GM18861 (cell line): ENCODE measurements at regions not wholly inside any gene's neighbourhood (a gene's known extent, or its start where the extent isn't known, plus 50 kb on each side); places are given as distances from the start of the nearest gene placed in this dataset.

Experiments used
- ATAC-seq: cut with Tn5 transposase; IDR thresholded peaks from one replicate; pipeline ENCODE4 v1.9.1; 2021; ENCODE audit not compliant: unreplicated experiment

- ATAC-seq = no peak
These were observed 149.5 kb upstream of the RPS6KA2 start for GRCh38 chr6:166776571-166776970.

- no peak for ATAC-seq
These were observed 148.8 kb upstream of the RPS6KA2 start for GRCh38 chr6:166775923-166776220.

- no peak for ATAC-seq
These were observed 148.3 kb upstream of the RPS6KA2 start for GRCh38 chr6:166775180-166775922.

- no peak for ATAC-seq
These were observed 147.7 kb upstream of the RPS6KA2 start for GRCh38 chr6:166774770-166775169.

GRCh38 chr6:166774292-166774691, 147.2 kb upstream of the RPS6KA2 start:
- ATAC-seq = no peak

- no peak for ATAC-seq
These were observed 145.5 kb upstream of the RPS6KA2 start for GRCh38 chr6:166772518-166772917.

- ATAC-seq = no peak
These were observed 144.7 kb upstream of the RPS6KA2 start for GRCh38 chr6:166771701-166772100.

- no peak for ATAC-seq
These were observed 143.4 kb upstream of the RPS6KA2 start for GRCh38 chr6:166770216-166771116.

GRCh38 chr6:166769648-166770047, 142.6 kb upstream of the RPS6KA2 start:
- no peak for ATAC-seq

GRCh38 chr6:166768761-166769160, 141.7 kb upstream of the RPS6KA2 start:
- ATAC-seq = no peak

GRCh38 chr6:166767230-166767629, 140.2 kb upstream of the RPS6KA2 start:
- no peak for ATAC-seq

- no peak for ATAC-seq
These were observed 139.7 kb upstream of the RPS6KA2 start for GRCh38 chr6:166766769-166767168.

- ATAC-seq = no peak
These were observed 138.1 kb upstream of the RPS6KA2 start for GRCh38 chr6:166765234-166765541.

GRCh38 chr6:166764473-166765233, 137.6 kb upstream of the RPS6KA2 start:
- no peak for ATAC-seq

- no peak for ATAC-seq
These were observed 136.8 kb upstream of the RPS6KA2 start for GRCh38 chr6:166763606-166764472.

GRCh38 chr6:166761801-166762200, 134.8 kb upstream of the RPS6KA2 start:
- no peak for ATAC-seq

- ATAC-seq = no peak
These were observed 133.2 kb upstream of the RPS6KA2 start for GRCh38 chr6:166760288-166760687.

GRCh38 chr6:166758136-166758704, 131.2 kb upstream of the RPS6KA2 start:
- no peak for ATAC-seq

GRCh38 chr6:166757232-166758135, 130.4 kb upstream of the RPS6KA2 start:
- no peak for ATAC-seq
